Lung (tissue), 11 donors: ENCODE measurements at regions not wholly inside any gene's neighbourhood (a gene's known extent, or its start where the extent isn't known, plus 50 kb on each side); places are given as distances from the start of the nearest gene placed in this dataset.

ENCODE experiments used
- ATAC-seq: fragments of 200-7000 bp; cut with Tn5 transposase; one replicate; pipeline ENCODE4 v1.9.1; 2020; ENCODE audit warnings: moderate number of reproducible peaks; ENCODE audit not compliant: insufficient read depth, low FRiP score
- DNase-seq, 3 donors: peaks; one replicate each; pipeline ENCODE4 v3.0.0-alpha.2; 2013 to 2017
- H3K27ac ChIP-seq, 2 donors: one replicate each; pipeline ENCODE4 v1.5.1; 2013; ENCODE audit warnings: mild to moderate bottlenecking in 2 of 2, moderate library complexity in 2 of 2, control low read depth in 1 of 2, inconsistent platforms in 1 of 2, low read depth in 1 of 2, low read length in 1 of 2
- H3K27me3 ChIP-seq, 3 donors: one replicate each; pipeline ENCODE4 v1.5.1; 2013; ENCODE audit warnings: low read length in 2 of 3; ENCODE audit not compliant: control insufficient read depth in 3 of 3, insufficient read depth in 3 of 3
- H3K36me3 ChIP-seq, 4 donors: one replicate each; pipeline ENCODE4 v1.5.1; 2013; ENCODE audit warnings: low read length in 4 of 4, mild to moderate bottlenecking in 1 of 4, moderate library complexity in 1 of 4; ENCODE audit not compliant: control insufficient read depth in 4 of 4, insufficient read depth in 4 of 4
- H3K4me1 ChIP-seq, 5 donors: one replicate each; pipeline ENCODE4 v1.5.1; 2013; ENCODE audit warnings: low read length in 5 of 5, mild to moderate bottlenecking in 2 of 5, moderate library complexity in 1 of 5; ENCODE audit not compliant: control insufficient read depth in 5 of 5, insufficient read depth in 5 of 5
- H3K4me3 ChIP-seq: one replicate; pipeline ENCODE4 v1.5.1; 2013; ENCODE audit warnings: mild to moderate bottlenecking, control low read depth, moderate library complexity
- H3K9ac ChIP-seq, 2 donors: one replicate each; pipeline ENCODE4 v1.5.1; 2013; ENCODE audit warnings: low read length in 2 of 2, control low read depth in 1 of 2; ENCODE audit not compliant: insufficient read depth in 1 of 2
- H3K9me3 ChIP-seq, 4 donors: one replicate each; pipeline ENCODE4 v1.5.1; 2013; ENCODE audit warnings: low read length in 3 of 4, mild to moderate bottlenecking in 1 of 4, moderate library complexity in 1 of 4; ENCODE audit not compliant: control insufficient read depth in 4 of 4, insufficient read depth in 3 of 4
- WGBS, 2 donors: extraction: QIAGEN DNeasy Blood & Tissue Kit; methylation state at CpG; one replicate each; pipeline ENCODE4 v1.1.7; 2013; 5-methylcytosine and 5-hydroxymethylcytosine counted together
- TF ChIP-seq, protein P1 (sequence below): IDR thresholded peaks from 2 replicates; pipeline ENCODE4 v1.5.1; 2012; ENCODE audit warnings: mild to moderate bottlenecking; ENCODE audit errors: control extremely low read depth, extremely low read depth
- donor health status: control.
- donor health status: control.
- donor health status: Bipolar disorder and iron deficiency.
- donor health status: healthy.
- donor health status: DM: yes; HTN: yes; CAD: no.

- no peaks in the 10 kb centered on the region for H3K9me3 ChIP-seq
- TF ChIP-seq, protein P1, sequence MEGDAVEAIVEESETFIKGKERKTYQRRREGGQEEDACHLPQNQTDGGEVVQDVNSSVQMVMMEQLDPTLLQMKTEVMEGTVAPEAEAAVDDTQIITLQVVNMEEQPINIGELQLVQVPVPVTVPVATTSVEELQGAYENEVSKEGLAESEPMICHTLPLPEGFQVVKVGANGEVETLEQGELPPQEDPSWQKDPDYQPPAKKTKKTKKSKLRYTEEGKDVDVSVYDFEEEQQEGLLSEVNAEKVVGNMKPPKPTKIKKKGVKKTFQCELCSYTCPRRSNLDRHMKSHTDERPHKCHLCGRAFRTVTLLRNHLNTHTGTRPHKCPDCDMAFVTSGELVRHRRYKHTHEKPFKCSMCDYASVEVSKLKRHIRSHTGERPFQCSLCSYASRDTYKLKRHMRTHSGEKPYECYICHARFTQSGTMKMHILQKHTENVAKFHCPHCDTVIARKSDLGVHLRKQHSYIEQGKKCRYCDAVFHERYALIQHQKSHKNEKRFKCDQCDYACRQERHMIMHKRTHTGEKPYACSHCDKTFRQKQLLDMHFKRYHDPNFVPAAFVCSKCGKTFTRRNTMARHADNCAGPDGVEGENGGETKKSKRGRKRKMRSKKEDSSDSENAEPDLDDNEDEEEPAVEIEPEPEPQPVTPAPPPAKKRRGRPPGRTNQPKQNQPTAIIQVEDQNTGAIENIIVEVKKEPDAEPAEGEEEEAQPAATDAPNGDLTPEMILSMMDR, result no peak
- no peaks in the 10 kb centered on the region for H3K36me3 ChIP-seq
- H3K4me1 ChIP-seq, result peaks cover 0 to 6% (median 0%) of the 10 kb centered on the region in 5 donors
- ATAC-seq (no peak), DNase-seq (no peak)
- no peak overlapping the region for H3K27ac ChIP-seq
- no peaks in the 10 kb centered on the region for H3K27me3 ChIP-seq
- 92 to 98% methylated on average over 2 of the region's 2 CpGs for WGBS, 2 donors
- no peak overlapping the region for H3K4me3 ChIP-seq
- H3K9ac ChIP-seq, result no peak overlapping the region
Observed at GRCh38 chr12:92619026-92619425, 83.8 kb upstream of the PLEKHG7 start.

- H3K9ac ChIP-seq, result no peak overlapping the region
- no peaks in the 10 kb centered on the region for H3K9me3 ChIP-seq
- peaks cover 0 to 6% (median 0%) of the 10 kb centered on the region in 5 donors for H3K4me1 ChIP-seq
- H3K4me3 ChIP-seq, result no peak overlapping the region
- no peaks in the 10 kb centered on the region for H3K27me3 ChIP-seq
- TF ChIP-seq, protein P1, result no peak
- 93 to 97% methylated on average over 2 of the region's 2 CpGs for WGBS, 2 donors
- no peak overlapping the region for H3K27ac ChIP-seq
- no peak for ATAC-seq
- no peaks in the 10 kb centered on the region for H3K36me3 ChIP-seq
- DNase-seq, result no peak
Observed at GRCh38 chr12:92615703-92616102, 87.1 kb upstream of the PLEKHG7 start.

DNA sequence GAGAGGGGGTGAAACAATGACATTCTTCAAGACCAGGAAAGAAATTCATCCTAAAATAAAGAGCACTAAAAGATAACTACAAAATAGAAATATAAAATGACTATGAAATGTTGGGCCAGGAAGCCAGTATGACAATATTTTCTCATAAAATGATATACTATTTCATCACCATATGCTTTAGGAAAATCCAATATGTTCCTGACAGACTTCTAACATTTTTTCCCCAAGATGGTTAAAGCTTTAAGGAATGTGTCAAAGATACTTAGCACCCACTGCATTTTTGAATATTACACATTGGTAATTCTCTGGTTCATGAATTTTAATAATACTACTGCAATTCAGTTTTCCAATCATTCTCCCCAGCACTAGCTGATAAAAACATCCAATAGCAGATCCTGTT is 87.7 kb upstream of the PLEKHG7 start:
- ATAC-seq (no peak), DNase-seq (no peak)
- no peak overlapping the region for H3K4me3 ChIP-seq
- no peak overlapping the region for H3K27ac ChIP-seq
- peaks cover 0 to 3% (median 0%) of the 10 kb centered on the region in 5 donors for H3K4me1 ChIP-seq
- no peak overlapping the region for H3K9ac ChIP-seq
- H3K36me3 ChIP-seq, result no peaks in the 10 kb centered on the region
- H3K9me3 ChIP-seq, result no peaks in the 10 kb centered on the region
- TF ChIP-seq, protein P1, result no peak
- H3K27me3 ChIP-seq, result no peaks in the 10 kb centered on the region

- H3K36me3 ChIP-seq, result no peaks in the 10 kb centered on the region
- 94 to 95% methylated on average over 4 of the region's 4 CpGs for WGBS, 2 donors
- no peaks in the 10 kb centered on the region for H3K9me3 ChIP-seq
- no peak overlapping the region for H3K4me3 ChIP-seq
- ATAC-seq (no peak), DNase-seq (no peak)
- TF ChIP-seq, protein P1, result no peak
- no peaks in the 10 kb centered on the region for H3K4me1 ChIP-seq
- no peaks in the 10 kb centered on the region for H3K27me3 ChIP-seq
- no peak overlapping the region for H3K27ac ChIP-seq
- H3K9ac ChIP-seq, result no peak overlapping the region
Observed at GRCh38 chr12:92614502-92614901, 88.3 kb upstream of the PLEKHG7 start.
